ENCODE measurements at regions not wholly inside any gene's neighbourhood (a gene's known extent, or its start where the extent isn't known, plus 50 kb on each side); places are given as distances from the start of the nearest gene placed in this dataset.

GRCh38 chr2:175404839-175405238 lies 223.3 kb upstream of the ATP5MC3 start:
- H3K27ac ChIP-seq (replicated peaks in 1 of 4): no peak overlapping the region
- H3K4me1 ChIP-seq: no peaks in the 10 kb centered on the region
- H3K27me3 ChIP-seq: no peaks in the 10 kb centered on the region
- WGBS: 63% methylated on average over 1 of the region's 1 CpG
- no peak overlapping the region for H3K4me3 ChIP-seq
- intact Hi-C loops (cut with DNase I): no loop called here
- no peak for DNase-seq (ENCODE audit: extremely low spot score)
- no peaks in the 10 kb centered on the region for H3K36me3 ChIP-seq
- H3K9me3 ChIP-seq: no peaks in the 10 kb centered on the region
- TF ChIP-seq POLR2AphosphoS5 (IDR thresholded peaks at IDR 0.05) (no peak), CTCF (IDR thresholded peaks at IDR 0.05) (no peak), POLR2A (IDR thresholded peaks at IDR 0.05; ENCODE audit: low read depth) (no peak), EP300 (IDR thresholded peaks at IDR 0.05) (no peak)

- no peak overlapping the region for H3K4me3 ChIP-seq
- intact Hi-C loops (cut with DNase I): no loop called here
- H3K27me3 ChIP-seq: no peaks in the 10 kb centered on the region
- WGBS: 77% methylated on average over 1 of the region's 1 CpG
- no peak for TF ChIP-seq CTCF (IDR thresholded peaks at IDR 0.05)
- no peak for TF ChIP-seq POLR2A (IDR thresholded peaks at IDR 0.05; ENCODE audit: low read depth)
- no peak for TF ChIP-seq POLR2AphosphoS5 (IDR thresholded peaks at IDR 0.05)
- no peak for TF ChIP-seq EP300 (IDR thresholded peaks at IDR 0.05)
- no peaks in the 10 kb centered on the region for H3K9me3 ChIP-seq
- H3K27ac ChIP-seq (replicated peaks in 1 of 4): no peak overlapping the region
- no peaks in the 10 kb centered on the region for H3K4me1 ChIP-seq
- no peaks in the 10 kb centered on the region for H3K36me3 ChIP-seq
- DNase-seq (ENCODE audit: extremely low spot score): no peak
Observed at GRCh38 chr2:175403599-175404221, 222.2 kb upstream of the ATP5MC3 start.

GRCh38 chr2:175402571-175402970 lies 221.1 kb upstream of the ATP5MC3 start:
- no peak for TF ChIP-seq POLR2AphosphoS5 (IDR thresholded peaks at IDR 0.05)
- no peak for TF ChIP-seq CTCF (IDR thresholded peaks at IDR 0.05)
- no peak for TF ChIP-seq POLR2A (IDR thresholded peaks at IDR 0.05; ENCODE audit: low read depth)
- no peak for TF ChIP-seq EP300 (IDR thresholded peaks at IDR 0.05)
- Histone ChIP-seq H3K36me3 (no peaks in the 10 kb centered on the region), H3K27ac (replicated peaks in 1 of 4) (no peak overlapping the region), H3K27me3 (no peaks in the 10 kb centered on the region), H3K9me3 (no peaks in the 10 kb centered on the region), H3K4me1 (no peaks in the 10 kb centered on the region), H3K4me3 (no peak overlapping the region)
- no peak for DNase-seq (ENCODE audit: extremely low spot score)
- intact Hi-C loops (cut with DNase I): no loop called here
- 60% methylated on average over 2 of the region's 2 CpGs for WGBS

GRCh38 chr2:175401956-175402469 lies 220.5 kb upstream of the ATP5MC3 start:
- H3K4me1 ChIP-seq: no peaks in the 10 kb centered on the region
- no peaks in the 10 kb centered on the region for H3K9me3 ChIP-seq
- intact Hi-C loops (cut with DNase I): no loop called here
- H3K27me3 ChIP-seq: no peaks in the 10 kb centered on the region
- TF ChIP-seq CTCF (IDR thresholded peaks at IDR 0.05) (no peak), EP300 (IDR thresholded peaks at IDR 0.05) (no peak), POLR2A (IDR thresholded peaks at IDR 0.05; ENCODE audit: low read depth) (no peak), POLR2AphosphoS5 (IDR thresholded peaks at IDR 0.05) (no peak)
- no peak for DNase-seq (ENCODE audit: extremely low spot score)
- WGBS: 80% methylated on average over 3 of the region's 3 CpGs
- H3K36me3 ChIP-seq: no peaks in the 10 kb centered on the region
- H3K4me3 ChIP-seq: no peak overlapping the region
- H3K27ac ChIP-seq (replicated peaks in 1 of 4): no peak overlapping the region

- WGBS: 74% methylated on average over 6 of the region's 6 CpGs
- Histone ChIP-seq H3K27me3 (no peaks in the 10 kb centered on the region), H3K9me3 (no peaks in the 10 kb centered on the region), H3K4me1 (no peaks in the 10 kb centered on the region), H3K4me3 (no peak overlapping the region), H3K36me3 (no peaks in the 10 kb centered on the region), H3K27ac (replicated peaks in 1 of 4) (no peak overlapping the region)
- intact Hi-C loops (cut with DNase I): no loop called here
- TF ChIP-seq CTCF (IDR thresholded peaks at IDR 0.05) (no peak), POLR2A (IDR thresholded peaks at IDR 0.05; ENCODE audit: low read depth) (no peak)
- no peak for DNase-seq (ENCODE audit: extremely low spot score)
Observed at GRCh38 chr2:175400975-175401374, 219.5 kb upstream of the ATP5MC3 start.

Measured in esophagus muscularis mucosa (tissue), 4 donors.